GM18870 (cell line): ENCODE measurements at regions not wholly inside any gene's neighbourhood (a gene's known extent, or its start where the extent isn't known, plus 50 kb on each side); places are given as distances from the start of the nearest gene placed in this dataset.
"Not testable (repeated sequence)": the region's sequence is repeated elsewhere in the genome, so short reads cannot be mapped to it uniquely, and the experiment has no call there.

Source experiments
- ATAC-seq: cut with Tn5 transposase; IDR thresholded peaks from one replicate; pipeline ENCODE4 v1.9.1; 2021; ENCODE audit warnings: moderate library complexity; ENCODE audit not compliant: unreplicated experiment

DNA sequence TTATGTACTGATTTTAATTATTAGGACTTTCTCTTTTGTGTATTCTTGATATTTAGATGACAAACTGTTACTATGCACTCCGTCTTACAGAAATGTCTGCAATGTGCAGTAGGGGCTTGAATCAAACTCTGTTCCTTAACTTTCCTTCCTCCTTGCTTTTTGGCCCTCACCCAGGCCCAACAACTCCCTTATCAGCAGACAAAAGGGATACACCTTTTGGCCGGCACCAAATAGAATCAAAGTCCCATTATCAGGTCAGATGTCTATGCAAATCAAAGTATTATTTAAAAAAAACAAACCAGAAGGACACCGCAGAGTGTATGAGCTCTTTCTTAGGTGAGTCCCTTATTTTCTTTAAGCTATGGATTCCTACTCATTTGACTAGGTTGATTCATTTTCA lies 116.3 kb upstream of the SERPINE2 start:
- no peak for ATAC-seq

DNA sequence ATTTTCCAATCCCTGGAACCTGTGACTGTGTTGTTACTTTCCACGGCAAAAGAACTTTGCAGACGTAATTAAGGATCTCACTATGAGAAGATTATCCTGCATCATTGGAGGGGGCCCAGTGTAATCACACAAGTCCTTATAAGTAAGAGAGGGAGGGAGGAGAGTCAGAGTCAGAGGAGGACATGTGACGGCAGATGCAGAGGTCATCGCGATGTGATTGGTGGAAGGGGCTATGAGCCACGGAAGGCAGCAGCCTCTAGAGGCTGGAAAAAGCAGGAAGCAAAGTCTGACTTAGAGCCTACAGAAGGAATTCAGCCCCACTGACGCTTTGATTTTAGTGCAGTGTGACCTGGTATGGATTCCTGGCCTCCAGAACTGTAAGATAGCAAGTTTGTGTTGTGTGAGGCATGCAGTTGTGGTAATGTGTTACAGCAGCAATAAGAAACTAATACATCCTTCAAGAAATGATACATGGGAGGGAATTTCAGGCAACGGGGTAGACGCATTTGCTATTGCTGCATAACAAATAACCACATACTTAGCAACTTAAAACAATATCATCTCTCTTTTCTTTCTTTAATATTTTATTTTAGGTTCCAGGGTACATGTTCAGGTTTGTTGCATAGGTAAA lies 112.7 kb upstream of the SERPINE2 start:
- ATAC-seq: no peak

DNA sequence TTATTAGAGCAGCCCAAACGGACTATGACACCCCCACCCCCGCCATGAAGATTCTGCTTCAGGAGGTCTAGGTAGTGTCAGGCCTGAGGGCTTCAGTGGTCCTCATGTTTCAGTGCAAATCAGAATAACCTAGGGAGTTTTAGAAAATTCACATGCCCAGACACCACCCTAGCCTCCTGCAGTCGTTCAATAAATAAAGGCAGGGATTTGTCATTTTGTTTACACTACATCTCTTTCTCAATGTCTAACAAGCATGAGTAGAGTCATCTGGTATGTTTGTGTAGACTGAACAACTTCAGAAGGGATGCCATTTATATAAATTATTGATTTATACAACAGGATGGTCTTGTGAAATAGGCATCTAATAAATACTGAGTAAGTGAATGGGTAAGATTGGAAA lies 112.1 kb upstream of the SERPINE2 start:
- no peak for ATAC-seq

DNA sequence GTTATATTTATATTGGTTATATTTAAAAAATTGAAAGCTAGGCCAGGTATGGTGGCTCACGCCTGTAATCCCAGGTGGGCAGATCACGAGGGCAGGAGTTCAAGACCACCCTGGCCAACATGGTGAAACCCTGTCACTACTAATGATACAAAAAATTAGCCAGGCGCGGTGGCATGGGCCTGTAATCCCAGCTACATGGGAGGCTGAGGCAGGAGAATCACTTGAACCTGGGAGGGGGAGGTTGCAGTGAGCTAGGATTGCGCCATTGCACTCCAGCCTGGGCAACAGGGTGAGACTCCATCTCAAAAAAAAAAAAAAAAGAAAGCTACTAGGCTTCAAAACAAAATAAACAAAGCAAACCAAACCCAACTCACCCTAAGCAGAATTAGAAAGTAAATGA lies 109.0 kb upstream of the SERPINE2 start:
- not testable (repeated sequence) for ATAC-seq

GRCh38 chr2:224147174-224147573 lies 108.1 kb upstream of the SERPINE2 start:
- no peak for ATAC-seq

DNA sequence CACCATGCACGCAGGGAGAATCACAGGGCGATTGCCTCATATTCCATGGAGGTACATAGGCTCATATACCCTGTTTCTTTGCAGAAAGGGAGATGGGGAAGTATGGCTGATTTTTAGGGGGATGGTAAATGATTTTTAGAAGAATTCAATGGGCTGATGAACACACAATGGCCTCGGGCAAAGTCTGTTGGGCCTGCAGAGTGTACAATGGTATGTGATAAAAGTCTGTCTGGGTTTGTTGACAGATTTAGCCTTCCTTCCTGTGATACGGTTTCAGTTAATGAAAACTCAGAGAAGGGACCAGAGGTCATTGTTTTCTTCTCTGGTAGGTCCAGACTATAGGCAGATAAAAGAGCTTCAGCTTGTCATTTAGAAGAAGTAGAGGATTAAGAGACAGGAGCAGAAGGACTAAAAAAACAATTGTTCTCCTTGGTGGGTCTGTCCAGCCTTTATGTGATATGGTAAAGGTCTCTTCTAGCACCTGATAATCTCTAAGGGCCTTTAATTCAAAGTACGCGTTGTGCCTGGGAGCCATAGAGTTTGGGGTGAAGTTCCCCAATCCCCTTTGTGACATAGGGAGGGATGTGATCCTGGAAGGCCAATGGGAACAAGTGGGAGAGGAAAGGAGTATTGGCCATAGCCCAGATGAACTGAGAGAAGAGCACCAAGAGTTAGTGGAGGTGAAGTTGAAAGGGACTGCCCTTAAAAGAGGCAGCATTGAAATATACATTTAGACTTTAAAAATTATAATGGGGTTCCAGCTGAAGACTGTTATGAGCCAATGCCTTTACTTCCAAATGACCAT lies 107.5 kb upstream of the SERPINE2 start:
- ATAC-seq: no peak

- no peak for ATAC-seq
These were observed 106.8 kb upstream of the SERPINE2 start for GRCh38 chr2:224145751-224146355.

DNA sequence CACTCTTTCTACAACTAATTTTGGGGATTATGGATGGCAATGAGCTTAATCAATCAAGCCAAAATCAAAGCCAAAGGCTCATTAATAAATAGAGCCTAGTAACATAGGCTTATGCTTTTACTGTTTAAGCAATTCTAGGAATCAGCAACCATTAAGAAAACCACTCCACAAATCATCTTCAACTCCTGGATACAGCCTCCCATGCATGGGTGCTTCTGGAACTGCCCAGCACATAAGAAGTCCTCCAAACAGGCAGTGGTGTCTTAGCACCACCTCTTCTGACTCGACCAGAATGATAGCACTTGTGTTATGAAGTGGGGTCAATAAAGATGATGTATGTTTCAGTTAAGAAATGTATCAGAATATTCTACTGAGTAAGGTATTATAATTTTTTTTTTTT lies 104.4 kb upstream of the SERPINE2 start:
- no peak for ATAC-seq

- ATAC-seq: no peak
These were observed 103.6 kb upstream of the SERPINE2 start for GRCh38 chr2:224142397-224143312.

DNA sequence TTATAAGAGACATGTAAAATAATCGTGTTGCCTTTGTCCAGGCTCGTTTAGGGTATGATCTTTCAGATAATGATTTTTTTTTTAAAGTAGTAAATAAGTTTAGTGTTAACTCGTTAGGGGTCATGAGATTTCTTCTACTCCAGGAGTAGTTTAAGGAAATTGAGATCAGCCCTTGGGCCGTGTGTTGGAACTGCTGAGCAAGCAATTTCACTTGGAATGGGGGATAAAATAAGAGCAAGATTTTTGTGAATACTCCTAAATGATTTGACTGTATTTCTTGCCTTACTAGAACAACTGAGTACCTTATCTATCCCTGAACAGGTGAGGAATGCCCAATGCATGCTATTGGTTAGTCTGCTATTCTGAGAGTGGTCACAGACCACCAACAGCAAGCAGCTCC lies 102.2 kb upstream of the SERPINE2 start:
- no peak for ATAC-seq

DNA sequence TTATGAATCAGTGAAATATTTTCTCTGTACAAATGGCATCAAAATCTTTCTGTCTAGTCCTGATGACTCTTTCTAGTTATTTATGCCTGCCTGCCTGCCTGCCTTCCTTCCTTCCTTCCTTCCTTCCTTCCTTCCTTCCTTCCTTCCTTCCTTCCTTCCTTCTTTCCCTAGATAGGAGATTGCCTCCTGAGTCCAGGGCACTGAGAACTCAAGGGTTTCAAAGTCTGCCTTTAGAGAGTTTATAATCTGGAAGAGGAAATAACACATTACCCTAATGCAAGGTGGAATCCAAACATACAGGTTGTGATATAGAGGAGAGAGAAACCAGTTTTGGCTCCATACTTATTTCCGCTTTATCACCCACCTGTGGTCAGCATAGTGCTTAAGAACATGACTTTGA lies 98.1 kb upstream of the SERPINE2 start:
- ATAC-seq: no peak

- ATAC-seq: no peak
These were observed 97.3 kb upstream of the SERPINE2 start for GRCh38 chr2:224136396-224136795.

DNA sequence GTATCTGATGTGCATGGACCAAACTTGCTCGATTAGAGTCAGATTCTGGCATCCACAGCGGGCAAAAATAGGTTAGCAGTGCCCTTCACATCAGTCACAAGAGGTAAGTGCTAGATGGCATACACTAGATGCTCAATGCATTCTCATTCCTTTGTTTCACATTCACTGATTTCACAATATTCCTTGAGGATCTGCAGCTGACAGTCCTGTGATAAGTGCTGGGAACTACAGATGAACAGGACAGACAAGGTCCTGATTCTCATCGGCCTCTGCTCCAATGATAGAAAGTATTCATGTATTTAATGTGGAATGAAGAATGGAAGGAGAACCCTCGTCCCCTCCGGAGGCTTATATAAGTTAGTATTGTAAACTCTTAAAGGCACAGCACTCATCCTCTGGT lies 96.8 kb upstream of the SERPINE2 start:
- ATAC-seq: no peak

GRCh38 chr2:224134003-224134734 lies 95.1 kb upstream of the SERPINE2 start:
- ATAC-seq: no peak

DNA sequence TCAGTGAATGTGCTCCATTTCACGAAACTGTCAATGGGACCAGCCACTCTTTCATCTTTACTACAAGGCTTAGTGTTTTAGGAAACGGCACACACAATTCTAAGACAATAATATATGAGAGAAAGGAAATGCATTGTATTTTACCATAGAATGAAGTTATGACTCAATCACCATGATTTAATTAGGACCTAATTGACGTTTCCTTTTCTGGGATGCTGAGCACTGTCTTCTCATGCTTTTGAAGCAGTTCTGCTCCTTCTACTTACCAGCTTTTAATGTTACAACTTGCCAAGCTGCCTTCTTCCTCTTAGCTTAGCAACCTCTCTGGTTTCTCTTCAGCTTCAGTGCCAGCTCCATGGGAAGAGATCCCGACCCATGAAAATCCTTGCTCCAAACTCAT lies 94.3 kb upstream of the SERPINE2 start:
- no peak for ATAC-seq

- ATAC-seq: no peak
These were observed 88.9 kb upstream of the SERPINE2 start for GRCh38 chr2:224127871-224128501.

DNA sequence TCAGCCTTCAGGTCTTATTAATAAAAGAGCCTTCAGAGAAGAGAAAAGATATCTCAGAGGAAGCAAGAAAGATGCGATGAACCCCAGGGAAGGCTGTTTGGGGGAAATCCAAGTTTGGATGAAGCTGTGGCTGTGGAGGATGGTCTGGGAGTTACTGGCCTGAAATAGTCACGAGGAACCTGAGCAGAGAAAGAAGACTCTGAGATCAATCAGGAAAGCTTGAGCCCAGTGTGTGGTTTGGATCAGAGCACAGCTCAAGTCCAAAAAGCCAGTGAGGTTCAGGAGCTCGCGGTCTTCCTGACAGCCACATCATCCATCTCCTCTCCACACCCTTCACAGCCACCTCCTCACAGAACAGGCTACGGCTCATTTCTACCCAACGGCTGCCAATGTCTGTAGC lies 87.4 kb upstream of the SERPINE2 start:
- ATAC-seq: no peak

DNA sequence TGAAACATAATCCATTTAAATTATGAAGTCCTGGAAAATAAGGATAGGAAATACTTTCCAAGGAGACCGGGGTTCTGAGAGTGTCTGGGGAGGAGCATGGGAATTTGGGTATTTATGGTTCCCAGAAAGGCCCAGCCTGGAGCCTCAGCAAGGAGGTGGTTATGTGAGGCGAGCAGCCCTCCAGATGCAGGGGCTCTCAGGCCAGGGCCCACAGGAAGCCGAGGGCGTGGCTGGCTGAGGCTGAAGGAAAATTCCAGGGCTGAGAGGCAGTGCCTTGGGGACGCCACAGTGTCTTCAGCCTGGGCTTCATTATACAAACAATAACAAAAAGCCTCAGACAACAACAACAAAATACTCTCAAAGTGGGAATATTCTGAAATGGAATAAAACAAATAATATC lies 86.9 kb upstream of the SERPINE2 start:
- ATAC-seq: no peak

GRCh38 chr2:224122542-224122941 lies 83.5 kb upstream of the SERPINE2 start:
- ATAC-seq: no peak

GRCh38 chr2:224121406-224122067 lies 82.5 kb upstream of the SERPINE2 start:
- ATAC-seq: no peak
